GM18499 (cell line): ENCODE measurements at regions not wholly inside any gene's neighbourhood (a gene's known extent, or its start where the extent isn't known, plus 50 kb on each side); places are given as distances from the start of the nearest gene placed in this dataset.
A peak's percentile ranks its signal among the peaks of the same experiment; 100 is the strongest.
"Not testable (repeated sequence)": the region's sequence is repeated elsewhere in the genome, so short reads cannot be mapped to it uniquely, and the experiment has no call there.

Experiments used
- ATAC-seq: cut with Tn5 transposase; IDR thresholded peaks from one replicate; pipeline ENCODE4 v1.9.1; 2021; ENCODE audit warnings: moderate number of reproducible peaks; ENCODE audit not compliant: insufficient read depth, unreplicated experiment

DNA sequence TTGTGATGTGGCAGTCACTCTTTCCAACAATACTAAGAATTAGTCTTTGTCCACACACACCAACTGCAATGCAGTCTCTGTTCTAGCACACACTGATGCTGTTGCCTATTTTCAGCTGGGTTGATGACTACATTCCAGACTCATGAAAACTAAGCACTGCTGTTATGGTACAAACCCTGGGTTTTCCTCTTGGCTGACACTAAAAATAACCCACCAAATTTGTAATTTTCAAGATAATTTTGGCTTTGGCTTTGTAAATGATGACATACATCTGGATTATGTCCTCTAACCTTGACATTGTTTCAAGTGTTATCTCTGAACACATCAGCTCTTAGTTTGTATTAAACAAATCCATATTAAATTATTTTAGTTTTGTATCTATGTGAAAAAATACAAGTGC lies 444.8 kb downstream of the PTPRC start:
- ATAC-seq = no peak

DNA sequence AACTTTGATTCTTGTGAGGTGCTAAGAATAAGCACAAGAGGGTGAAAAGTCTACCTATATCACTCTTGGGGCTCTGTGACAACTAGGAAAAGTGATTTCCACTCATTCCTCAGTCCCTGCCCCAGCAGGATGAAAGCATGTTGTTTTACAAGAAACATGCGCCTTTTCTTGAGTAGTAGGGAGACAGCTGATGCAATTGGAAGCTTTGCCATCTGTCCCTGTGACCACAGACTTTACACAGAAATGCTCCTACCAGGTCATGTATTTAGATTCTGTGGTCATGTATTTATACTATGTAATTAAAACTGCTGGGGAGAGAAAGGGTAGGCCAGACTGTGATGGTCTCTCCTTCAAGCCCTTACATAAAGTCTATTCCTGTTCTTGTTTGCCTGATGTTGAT lies 445.5 kb downstream of the PTPRC start:
- ATAC-seq = no peak

DNA sequence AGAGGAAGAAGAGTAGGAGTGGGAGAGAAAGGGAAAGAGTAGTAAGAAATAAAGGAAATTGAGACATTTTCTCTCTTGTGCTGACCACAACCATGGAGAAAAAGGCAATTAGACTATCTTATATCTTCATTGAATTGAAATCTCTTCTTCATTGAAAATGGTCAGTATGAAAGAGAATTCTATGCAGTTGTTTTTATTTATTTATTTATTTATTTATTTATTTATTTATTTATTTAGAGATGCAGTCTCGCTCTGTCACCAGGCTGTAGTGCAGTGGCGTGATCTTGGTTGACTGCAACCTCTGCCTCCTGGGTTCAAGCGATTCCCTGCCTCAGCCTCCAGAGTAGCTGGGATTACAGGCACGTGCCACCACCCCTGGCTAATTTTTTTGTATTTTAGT lies 447.1 kb downstream of the PTPRC start:
- no peak for ATAC-seq

DNA sequence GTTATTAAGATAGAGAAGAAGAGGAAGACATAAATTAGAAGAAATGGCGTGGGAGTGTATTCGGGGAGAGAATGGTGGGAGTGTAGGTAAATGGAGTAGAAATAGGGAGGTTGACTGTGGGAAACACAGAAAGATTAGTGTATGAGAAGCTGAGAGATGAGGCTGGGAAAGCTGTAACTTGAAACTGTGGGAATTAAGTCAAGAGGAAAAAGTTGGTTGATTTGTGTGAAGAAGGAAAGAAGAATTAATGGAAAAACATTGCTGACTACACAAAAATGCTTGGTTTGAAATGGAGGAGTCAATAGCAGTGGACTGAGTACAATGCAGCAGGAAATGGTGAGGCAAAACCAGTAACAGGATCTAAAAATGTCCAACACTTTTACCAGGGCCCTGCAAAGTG lies 448.3 kb downstream of the PTPRC start:
- no peak for ATAC-seq

DNA sequence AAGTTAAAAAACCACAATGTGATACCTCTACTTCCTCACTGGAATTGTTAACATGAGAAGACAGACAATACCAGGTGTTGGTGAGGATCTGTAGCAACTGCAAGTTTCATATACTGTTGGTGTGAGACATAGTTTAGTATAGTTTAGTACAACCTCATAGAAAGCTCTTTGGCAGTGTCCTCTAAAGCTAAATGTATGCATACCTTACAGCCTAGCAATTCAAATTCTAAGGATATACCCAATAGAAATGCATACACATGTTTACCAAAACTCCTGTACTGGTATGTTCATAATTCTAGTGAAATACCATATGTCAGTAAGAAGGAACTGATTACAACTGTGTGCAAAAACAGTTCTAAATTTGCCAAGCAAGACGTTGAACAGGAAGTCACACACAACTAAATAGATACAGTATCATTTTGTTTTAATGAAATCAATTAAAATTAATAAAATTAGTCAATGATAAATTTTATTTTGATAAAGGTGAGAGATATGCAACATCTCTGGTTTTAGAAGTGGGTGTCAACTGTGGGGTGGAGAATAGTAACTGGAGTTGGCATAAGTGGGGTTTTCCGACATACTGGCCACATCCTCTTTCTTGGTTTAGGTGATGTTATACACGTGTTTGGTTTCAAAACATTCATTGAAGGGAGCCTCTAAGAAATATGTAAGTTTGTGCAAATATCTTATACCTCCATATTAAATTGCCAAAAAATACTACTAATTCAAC lies 450.7 kb downstream of the PTPRC start:
- peak; percentile 82 for ATAC-seq

DNA sequence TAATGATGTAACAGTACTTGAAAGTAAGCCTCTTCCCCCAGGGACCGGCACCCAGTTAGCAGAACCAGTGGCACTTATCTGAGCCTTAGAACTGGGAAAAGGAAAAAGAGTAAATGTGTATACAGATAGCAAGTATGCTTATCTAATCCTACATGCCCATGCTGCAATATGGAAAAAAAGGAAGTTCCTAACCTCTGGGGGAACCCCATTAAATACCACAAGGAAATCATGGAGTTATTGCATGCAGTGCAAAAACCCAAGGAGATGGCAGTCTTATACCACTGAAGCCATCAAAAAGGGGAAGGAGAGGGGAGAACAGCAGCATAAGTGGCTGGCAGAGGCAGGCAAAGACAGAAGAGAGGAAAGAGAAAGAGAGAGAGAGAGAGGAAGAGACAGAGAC lies 456.8 kb downstream of the PTPRC start:
- ATAC-seq = not testable (repeated sequence)

DNA sequence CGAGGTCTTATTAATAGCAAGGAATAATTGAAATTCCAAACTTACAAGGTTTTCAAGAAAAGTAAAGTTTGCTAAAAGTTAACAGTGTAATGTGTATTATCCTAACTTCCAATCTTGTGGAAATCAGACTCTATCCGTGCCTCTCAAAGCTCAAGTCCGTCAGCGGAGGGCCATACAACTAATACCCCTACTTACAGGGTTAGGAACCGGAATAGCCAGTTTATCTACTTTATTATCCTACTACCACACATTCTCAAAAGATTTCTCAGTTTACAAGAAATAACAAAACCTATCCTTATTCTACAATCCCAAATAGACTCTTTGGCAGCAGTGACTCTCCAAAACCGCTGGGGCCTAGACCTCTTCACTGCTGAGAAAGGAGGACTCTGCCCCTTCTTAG lies 457.8 kb downstream of the PTPRC start:
- ATAC-seq = no peak

DNA sequence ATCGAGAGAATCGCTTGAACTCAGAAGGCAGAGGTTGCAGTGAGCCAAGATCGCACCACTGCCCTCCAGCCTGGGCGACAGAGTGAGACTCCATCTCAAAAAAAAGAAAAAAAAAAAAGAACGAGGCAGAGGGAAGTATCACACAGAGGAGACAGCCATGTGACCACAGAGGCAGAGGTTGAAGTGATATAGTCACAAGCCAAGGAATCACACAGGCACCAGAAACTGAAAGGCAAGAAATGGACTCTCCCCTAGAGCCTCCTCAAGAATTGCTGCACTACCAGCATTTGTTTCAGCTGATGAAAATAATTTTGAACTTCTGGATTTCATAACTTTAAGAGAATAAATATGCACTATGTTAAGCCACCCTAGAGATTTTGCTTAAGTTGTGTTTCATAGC lies 459.6 kb downstream of the PTPRC start:
- ATAC-seq = no peak

DNA sequence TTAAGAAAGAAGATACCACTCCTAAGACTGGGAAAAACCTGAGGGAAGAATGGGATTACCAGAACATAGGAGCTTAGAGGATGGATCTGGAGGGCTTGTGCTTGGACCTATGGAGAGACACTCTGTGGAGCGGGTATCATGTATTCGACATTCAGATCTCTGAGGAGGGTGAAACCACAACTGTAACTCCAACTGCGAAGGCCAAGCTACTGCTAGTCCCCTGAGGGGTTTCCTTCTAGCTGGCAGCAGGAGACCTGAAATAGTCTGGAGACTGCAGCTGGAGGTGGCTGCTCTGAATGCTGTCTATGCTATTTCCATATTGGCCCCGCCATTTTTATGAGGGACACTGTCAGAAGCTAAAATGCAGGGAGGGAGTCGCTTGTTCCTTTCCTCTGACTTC lies 462.3 kb downstream of the PTPRC start:
- no peak for ATAC-seq

DNA sequence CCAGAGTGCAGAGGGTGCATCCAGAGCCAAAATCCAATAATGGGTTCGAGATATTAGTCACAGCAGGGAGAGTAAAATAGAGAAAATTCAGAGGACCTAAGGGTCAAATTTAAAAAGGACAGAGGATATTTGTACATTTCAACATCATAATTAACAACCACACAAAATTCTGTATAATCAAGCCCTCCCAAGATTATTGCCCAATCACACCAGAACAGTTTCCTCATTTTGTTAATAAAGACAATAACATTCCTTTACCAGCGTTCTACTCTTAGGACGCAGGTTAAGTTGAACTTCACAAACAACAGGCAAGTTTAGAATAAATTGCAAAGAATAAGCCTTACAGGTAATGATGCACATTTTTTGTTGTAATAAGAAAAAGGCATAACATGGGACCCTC lies 462.8 kb downstream of the PTPRC start:
- ATAC-seq = no peak

DNA sequence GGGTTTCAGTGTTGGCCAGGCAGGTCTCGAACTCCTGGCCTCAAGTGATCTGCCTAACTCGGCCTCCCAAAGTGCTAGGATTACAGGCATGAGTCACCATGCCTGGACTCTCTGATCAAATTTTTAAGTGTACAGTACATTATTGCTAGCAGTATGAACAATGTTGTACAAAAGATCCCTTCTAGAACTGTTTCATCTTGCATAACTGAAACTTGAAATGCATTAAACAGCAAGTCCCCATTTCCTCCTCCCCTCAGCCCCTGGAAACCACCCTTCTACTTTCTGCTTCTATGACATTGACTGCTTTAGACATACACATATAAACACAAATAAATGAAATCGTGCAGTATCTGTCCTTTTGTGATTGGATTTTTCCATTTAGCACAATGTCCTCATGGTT lies 463.4 kb downstream of the PTPRC start:
- ATAC-seq = peak; percentile 36

DNA sequence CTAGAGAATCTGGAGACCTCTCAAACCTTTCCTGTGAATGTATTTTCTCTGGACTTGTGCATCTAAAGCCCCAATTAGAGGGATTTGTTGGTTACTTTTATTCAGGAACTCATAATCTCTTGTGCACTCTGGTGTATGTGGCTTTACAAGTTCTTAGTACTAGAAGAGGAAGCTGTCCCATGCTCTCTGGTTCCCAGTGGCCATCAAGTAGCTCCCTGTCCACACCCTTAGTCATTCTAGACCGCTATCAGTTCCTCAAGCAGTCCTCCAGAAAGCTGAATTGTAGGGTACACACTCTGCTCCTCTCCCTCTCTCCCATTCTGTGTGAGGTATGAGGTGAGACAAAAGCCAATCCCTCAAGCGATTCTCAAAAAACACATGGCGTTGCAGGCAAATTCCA lies 470.3 kb downstream of the PTPRC start:
- no peak for ATAC-seq

DNA sequence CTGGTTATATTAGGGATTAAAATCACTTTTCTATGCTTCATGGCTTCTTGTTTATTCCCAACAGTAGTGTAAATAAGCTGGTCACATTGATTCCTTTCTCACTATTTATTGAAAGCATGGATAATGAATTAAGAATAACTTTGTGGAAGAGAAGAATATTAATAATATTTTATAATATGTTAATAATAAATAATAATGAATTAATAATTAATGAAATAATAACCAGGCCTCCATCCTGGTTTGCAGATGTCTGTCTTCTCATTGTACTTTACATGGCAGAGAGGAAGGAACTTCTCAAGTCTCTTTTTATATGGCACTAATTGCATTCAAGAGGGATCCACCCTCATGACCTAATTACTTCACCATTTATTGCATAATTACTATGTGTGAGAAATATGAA lies 473.5 kb downstream of the PTPRC start:
- ATAC-seq = no peak

DNA sequence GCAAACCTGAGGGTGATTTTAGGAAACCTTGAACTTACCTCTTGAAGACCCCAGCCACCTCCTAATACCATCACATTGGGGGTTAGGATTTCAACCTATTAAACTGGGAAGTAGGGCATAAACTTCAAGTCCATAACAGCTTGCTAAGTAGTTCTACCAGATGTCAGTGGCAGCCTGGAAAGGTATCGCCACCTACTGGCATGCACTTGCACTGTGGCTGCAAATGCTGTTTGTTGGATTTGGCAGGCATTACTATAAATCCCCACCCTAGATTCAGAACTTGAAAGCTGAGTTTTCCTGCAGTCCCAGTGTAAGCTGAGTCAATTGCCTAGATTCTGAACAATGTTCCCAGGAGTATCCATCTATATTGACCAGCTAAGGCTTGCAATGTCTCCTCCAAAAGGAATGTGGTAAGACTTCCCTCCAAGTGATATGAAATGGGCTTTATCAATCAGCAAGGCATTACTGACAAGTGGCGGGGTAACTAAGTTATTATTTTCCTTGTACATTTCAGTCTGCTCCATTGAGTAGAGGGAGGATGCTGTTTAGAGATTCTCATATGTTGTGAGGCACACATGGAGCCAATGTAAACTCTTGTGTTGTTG lies 474.5 kb downstream of the PTPRC start:
- no peak for ATAC-seq

DNA sequence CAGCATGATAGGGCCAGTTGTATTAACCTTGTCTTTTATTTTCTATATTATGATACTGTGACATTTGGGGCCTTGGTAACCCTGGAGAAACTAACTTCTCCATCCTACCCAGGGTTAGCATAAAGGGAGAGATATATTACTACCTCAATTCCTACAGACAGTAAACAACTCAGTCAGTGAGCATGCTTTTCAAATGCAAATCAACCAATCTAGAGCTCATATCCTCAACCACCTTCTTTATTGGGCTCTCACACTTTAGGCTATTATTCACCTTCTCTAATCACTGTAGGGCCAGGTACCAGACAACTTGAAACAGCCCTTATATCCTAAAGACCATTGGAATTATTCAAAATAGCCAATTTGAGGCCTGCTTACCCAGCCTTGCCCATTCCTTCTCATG lies 477.6 kb downstream of the PTPRC start:
- ATAC-seq = no peak

DNA sequence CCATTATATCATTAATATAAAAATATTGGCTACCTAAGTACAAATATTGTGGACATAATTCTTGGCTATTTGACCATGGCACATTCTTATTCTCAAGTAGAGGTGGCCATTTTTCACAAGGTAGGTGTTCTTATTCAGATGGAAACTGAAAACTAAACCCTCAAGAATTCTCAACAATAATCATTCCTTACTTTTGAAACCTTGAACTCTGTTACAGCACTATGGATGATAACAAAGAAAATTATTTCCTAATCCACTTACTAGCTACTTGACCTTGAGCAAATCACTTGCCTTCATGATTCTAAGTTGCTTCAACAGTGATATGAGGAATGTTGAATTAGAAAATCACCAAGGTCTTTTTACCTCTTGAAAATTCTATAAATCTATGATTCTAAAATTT lies 482.2 kb downstream of the PTPRC start:
- ATAC-seq = no peak

DNA sequence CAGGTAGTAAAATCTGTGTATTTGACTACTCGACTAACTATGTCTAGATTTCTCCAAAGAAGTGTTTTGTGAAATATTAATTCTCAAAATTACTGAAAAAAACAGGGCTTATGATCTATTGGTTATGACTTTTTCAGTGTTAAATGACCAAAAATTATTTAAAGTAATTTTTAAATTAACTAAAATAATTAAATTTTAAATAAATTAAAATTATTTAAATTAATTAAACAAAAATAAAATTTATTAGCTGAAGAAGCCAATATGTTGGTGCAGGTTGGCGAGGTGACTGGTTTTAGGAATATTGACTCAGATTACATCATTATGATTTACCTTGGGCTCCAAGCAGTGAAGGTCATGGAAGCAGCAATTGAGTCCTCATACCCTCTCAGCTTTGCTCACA lies 483.2 kb downstream of the PTPRC start:
- no peak for ATAC-seq

DNA sequence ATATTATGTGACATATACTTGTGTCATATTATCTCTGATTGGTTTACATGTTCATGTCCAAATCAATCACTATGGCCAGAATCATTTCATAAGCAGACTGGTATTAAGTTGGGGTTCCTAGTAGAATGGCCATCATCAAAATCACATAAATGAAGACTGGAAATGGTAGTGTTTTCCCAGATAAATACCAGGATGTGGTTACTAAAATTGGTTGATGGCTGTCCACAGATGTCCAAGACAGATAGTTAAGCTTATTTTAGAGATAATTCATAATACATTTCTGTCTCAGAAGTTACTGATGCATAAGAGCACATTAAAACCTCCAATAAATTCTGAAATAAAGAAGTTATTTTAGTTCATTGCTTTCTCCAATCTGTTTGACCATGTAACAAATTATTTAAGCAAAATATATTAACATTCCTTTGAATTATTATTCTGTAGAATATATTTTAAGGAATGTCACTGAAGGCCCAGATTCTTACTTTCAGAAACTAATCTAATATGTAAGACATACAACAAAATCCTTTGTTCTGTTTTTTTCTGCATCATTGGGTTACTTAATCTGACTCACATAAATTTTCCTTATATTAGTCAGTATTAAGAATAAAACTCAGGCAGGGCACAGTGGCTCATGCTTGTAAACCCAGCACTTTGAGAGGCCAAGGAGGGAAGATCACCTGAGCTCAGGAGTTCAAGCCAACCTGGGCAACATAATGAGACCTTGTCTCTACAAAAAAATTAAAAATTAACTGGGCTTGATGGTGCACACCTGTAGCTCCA lies 483.9 kb downstream of the PTPRC start:
- ATAC-seq = no peak

DNA sequence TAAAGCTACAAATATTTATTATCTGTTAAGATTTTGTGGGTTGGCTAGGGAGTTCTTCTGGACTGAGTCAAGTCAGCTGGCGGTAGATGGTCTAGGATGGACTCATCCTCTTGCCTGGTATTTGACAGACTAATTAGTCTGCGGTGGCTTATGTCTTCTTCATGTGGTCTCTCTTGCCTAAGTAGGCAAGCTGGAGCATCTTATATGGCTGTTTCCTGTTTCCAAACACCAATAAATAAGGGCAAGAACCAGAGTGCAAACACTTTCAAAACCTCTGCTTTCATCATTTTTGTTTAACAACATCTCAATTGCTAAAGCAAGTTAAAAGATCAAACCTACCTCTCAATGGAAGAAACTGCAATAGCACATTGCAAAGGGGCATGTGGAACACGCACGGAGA lies 484.8 kb downstream of the PTPRC start:
- ATAC-seq = no peak

DNA sequence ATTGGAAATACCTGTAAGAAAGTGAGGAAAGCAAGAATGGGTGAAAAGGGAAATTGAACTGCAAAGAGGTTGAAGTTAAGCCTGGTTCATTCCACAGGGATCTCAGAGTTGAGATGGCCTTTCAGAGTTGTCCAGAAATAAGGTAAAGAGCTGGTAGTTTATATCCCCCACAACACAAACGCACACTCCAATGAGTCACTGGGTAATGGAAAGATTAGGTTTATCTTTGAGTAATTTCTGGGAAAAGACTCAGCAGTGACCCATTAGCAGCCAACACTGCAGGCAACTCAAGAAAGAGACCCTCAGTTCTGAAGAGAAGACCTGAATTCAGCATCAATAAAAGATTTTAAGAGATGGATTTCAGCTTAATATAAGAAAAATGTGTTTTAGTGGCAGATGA lies 485.5 kb downstream of the PTPRC start:
- ATAC-seq = no peak

DNA sequence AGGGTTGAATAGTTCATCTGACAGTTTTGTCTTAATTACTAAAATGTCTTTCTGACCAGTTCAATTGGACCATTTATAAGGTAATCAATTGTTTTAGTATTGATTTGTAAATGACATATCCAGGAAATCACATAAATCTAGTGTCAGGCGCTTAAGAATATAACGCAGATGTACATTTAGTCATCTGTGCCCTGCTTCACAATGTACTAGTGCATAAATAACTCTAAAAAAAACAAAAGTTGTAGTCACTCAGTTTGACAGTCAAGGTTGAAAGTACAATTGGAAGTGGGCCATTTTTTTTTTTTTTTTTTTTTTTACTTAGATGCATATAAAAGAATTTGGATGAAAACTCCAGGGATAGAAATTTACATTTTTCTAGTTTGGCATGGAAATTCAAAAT lies 490.4 kb downstream of the PTPRC start:
- no peak for ATAC-seq

DNA sequence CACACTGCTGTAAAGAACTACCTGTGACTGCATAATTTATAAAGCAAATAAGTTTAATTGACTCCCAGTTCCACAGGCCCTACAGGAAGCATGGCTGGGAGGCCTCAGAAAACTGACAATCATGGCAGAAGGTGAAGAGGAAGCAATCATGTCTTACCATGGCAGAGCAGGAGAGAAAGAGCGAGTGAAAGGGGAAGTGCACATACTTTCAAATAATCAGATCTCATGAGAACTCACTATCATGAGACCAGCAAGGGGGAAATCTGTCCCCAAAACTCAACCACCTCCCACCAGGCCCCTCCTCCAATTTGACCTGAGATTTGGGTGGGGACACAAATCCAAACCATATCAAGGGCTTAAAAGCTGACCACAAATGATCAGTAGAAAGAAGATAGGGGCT lies 493.2 kb downstream of the PTPRC start:
- no peak for ATAC-seq
